Astrocyte (in vitro differentiated cells and primary cell): ENCODE measurements at regions not wholly inside any gene's neighbourhood (a gene's known extent, or its start where the extent isn't known, plus 50 kb on each side); places are given as distances from the start of the nearest gene placed in this dataset.

Experiments
- CTCF ChIP-seq: IDR thresholded peaks from 2 replicates; pipeline ENCODE4 v1.5.1; 2011; ENCODE audit warnings: low read depth, mild to moderate bottlenecking, inconsistent platforms, low read length, moderate library complexity; ENCODE audit not compliant: insufficient read depth
- EZH2 ChIP-seq: IDR thresholded peaks from 2 replicates; pipeline ENCODE4 v1.6.1; 2012; ENCODE audit warnings: mild to moderate bottlenecking, low read length, inconsistent platforms; ENCODE audit not compliant: insufficient read depth

GRCh38 chr17:71748872-71749271 is 371.9 kb upstream of the SOX9 start:
- TF ChIP-seq CTCF (no peak), EZH2 (no peak)
